ENCODE measurements at regions not wholly inside any gene's neighbourhood (a gene's known extent, or its start where the extent isn't known, plus 50 kb on each side); places are given as distances from the start of the nearest gene placed in this dataset.

- no peak overlapping the region for H3K4me3 ChIP-seq
- H3K27ac ChIP-seq, result no peak overlapping the region
- DNase-seq (ENCODE audit: low spot score), result no peak
- TF ChIP-seq CTCF (IDR thresholded peaks at IDR 0.05), result no peak
These were observed 694.4 kb upstream of the MARCKS start for GRCh38 chr6:113162739-113163138.

DNA sequence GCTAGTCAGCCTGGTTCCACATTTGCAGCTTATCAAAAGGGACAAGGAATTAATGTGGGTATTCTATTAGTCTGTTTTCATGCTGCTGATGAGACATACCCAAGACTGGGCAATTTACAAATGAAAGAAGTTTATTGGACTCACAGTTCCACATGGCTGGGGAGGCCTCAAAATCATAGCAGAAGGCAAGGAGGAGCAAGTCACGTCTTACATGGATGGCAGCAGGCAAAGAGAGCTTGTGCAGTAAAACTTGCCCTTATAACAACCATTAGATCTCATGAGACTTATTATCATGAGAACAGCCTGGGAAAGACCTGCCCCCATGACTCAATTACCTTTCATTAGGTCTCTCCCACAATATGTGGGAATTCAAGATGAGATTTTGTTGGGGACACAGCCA lies 689.1 kb upstream of the MARCKS start:
- no peak for TF ChIP-seq CTCF (IDR thresholded peaks at IDR 0.05)
- no peak overlapping the region for H3K27ac ChIP-seq
- no peak for DNase-seq (ENCODE audit: low spot score)
- no peak overlapping the region for H3K4me3 ChIP-seq

- DNase-seq (ENCODE audit: low spot score), result no peak
- Histone ChIP-seq H3K4me3 (no peak overlapping the region), H3K27ac (no peak overlapping the region)
- no peak for TF ChIP-seq CTCF (IDR thresholded peaks at IDR 0.05)
These were observed 687.7 kb upstream of the MARCKS start for GRCh38 chr6:113169484-113169883.

DNA sequence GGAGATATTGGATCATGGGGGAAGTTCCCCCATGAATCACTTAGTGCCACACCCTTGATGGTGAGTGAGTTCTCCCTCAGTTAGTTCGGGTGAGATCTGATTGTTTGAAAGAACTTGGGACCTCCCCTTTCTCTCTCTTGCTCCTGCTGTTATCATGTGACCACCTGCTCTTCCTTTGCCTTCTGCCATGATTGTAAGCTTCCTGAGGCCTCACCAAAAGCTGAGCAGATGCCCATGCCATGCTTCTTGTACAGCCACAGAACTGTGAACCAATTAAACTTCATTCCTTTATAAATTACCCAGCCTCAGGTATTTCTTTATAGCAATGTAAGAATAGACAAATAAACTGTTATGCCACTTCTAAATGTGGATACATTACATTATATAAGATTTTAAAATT lies 686.7 kb upstream of the MARCKS start:
- no peak for TF ChIP-seq CTCF (IDR thresholded peaks at IDR 0.05)

GRCh38 chr6:113171882-113172281 lies 685.3 kb upstream of the MARCKS start:
- H3K27ac ChIP-seq, result no peak overlapping the region
- TF ChIP-seq CTCF (IDR thresholded peaks at IDR 0.05), result no peak
- no peak overlapping the region for H3K4me3 ChIP-seq
- DNase-seq (ENCODE audit: low spot score), result no peak

More for the DNA sequence above, 686.7 kb upstream of the MARCKS start:
- H3K4me3 ChIP-seq, result no peak overlapping the region
- no peak for DNase-seq (ENCODE audit: low spot score)
- H3K27ac ChIP-seq, result no peak overlapping the region

DNA sequence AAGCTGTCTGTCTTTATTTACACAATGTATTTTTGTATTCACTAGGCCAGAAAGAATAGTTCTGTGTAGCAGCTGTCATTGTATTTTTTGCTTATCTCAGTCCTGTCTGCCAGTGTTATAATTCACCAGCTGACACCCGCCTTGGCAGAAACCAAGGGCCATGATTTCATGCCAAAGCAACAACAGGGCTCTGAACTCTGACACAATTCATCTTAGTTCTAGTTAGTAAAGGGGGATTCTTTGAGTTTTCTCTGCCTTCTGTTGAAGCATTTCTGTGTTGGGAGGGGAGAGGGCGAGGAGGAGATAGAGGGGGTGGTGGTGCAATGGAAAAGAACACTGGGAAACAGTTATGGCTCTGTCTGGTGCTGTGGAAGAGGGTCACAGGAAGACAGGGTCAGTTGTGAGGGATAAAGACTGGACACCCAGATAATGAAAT lies 684.6 kb upstream of the MARCKS start:
- Histone ChIP-seq H3K27ac (no peak overlapping the region), H3K4me3 (no peak overlapping the region)
- DNase-seq (ENCODE audit: low spot score), result no peak
- no peak for TF ChIP-seq CTCF (IDR thresholded peaks at IDR 0.05)

- no peak for DNase-seq (ENCODE audit: low spot score)
- no peak overlapping the region for H3K4me3 ChIP-seq
- H3K27ac ChIP-seq, result no peak overlapping the region
- TF ChIP-seq CTCF (IDR thresholded peaks at IDR 0.05), result no peak
These were observed 678.8 kb upstream of the MARCKS start for GRCh38 chr6:113178349-113178748.
